T-cell (primary cell): ENCODE measurements at regions not wholly inside any gene's neighbourhood (a gene's known extent, or its start where the extent isn't known, plus 50 kb on each side); places are given as distances from the start of the nearest gene placed in this dataset.

ENCODE experiments used
- ATAC-seq, 4 experiments: fragments of 200-7000 bp in 3 of 4; fragments of 150-1000 bp in 1 of 4; cut with Tn5 transposase; replicated peaks in 1 of 4; 1 replicate in 3 of 4; 2 replicates in 1 of 4; pipeline ENCODE4 v1.10.0; 2021; ENCODE audit warnings: moderate library complexity in 3 of 4, mild to moderate bottlenecking in 2 of 4, moderate number of reproducible peaks in 1 of 4
- CTCF ChIA-PET, 2 donors: fragments of 300-600 bp; sonication (Branson Sonifier 250); formaldehyde crosslinking; loops; one replicate each; lab custom pipeline; 2022; ENCODE audit warnings: antibody characterized with exemption in 2 of 2; lab: Charles Lee
- POLR2A ChIA-PET, 2 donors: fragments of 300-600 bp; sonication (Branson Sonifier 250); formaldehyde crosslinking; loops; one replicate each; lab custom pipeline; 2022; ENCODE audit warnings: antibody characterized with exemption in 2 of 2; lab: Charles Lee
- DNase-seq, 35 experiments: peaks; one replicate each; pipeline versions ENCODE4 v3.0.0 to v3.0.0-alpha.2; 2013 to 2023
- H3K27ac ChIP-seq: one replicate; pipeline ENCODE4 v1.5.1; 2013; ENCODE audit warnings: low read length
- H3K27me3 ChIP-seq, 2 experiments: replicated peaks in 1 of 2; 1 replicate in 1 of 2; 2 replicates in 1 of 2; pipeline versions ENCODE4 v1.6.1 to v1.7.0; 2013; ENCODE audit warnings: low read length in 1 of 2, mixed read lengths in 1 of 2; ENCODE audit not compliant: control insufficient read depth in 2 of 2, insufficient read depth in 2 of 2; ENCODE audit errors: extremely low read depth in 1 of 2
- H3K36me3 ChIP-seq, 2 donors: 1 replicate in 1 of 2; 2 replicates in 1 of 2; pipeline versions ENCODE4 v1.6.1 to v1.7.0; 2013; ENCODE audit warnings: low read length in 1 of 2; ENCODE audit not compliant: control insufficient read depth in 2 of 2, insufficient read depth in 1 of 2; ENCODE audit errors: extremely low read depth in 1 of 2
- H3K4me1 ChIP-seq, 2 experiments: 1 replicate in 1 of 2; 2 replicates in 1 of 2; pipeline versions ENCODE4 v1.6.1 to v1.7.0; 2013; ENCODE audit warnings: low read length in 2 of 2, mixed read lengths in 1 of 2; ENCODE audit not compliant: insufficient read depth in 2 of 2, control insufficient read depth in 1 of 2; ENCODE audit errors: extremely low read depth in 1 of 2
- H3K4me3 ChIP-seq, 2 donors: 1 replicate in 1 of 2; 2 replicates in 1 of 2; pipeline versions ENCODE4 v1.5.1 to v1.7.0; 2013; ENCODE audit warnings: mild to moderate bottlenecking in 2 of 2, low read length in 1 of 2, moderate library complexity in 1 of 2; ENCODE audit not compliant: control insufficient read depth in 1 of 2; ENCODE audit errors: extremely low read depth in 1 of 2
- H3K9me3 ChIP-seq: 2 replicates; pipeline ENCODE4 v1.7.0; 2013
- H3K27ac Mint-ChIP-seq, 2 donors: one replicate each; pipeline ENCODE4 v1.8.0; 2020 to 2021; ENCODE audit warnings: mild to moderate bottlenecking in 2 of 2, mixed read lengths in 2 of 2
- H3K27me3 Mint-ChIP-seq, 2 donors: one replicate each; pipeline ENCODE4 v1.8.0; 2021 to 2022; ENCODE audit warnings: mixed read lengths in 2 of 2
- H3K36me3 Mint-ChIP-seq: one replicate; pipeline ENCODE4 v1.8.0; 2021; ENCODE audit warnings: mixed read lengths
- H3K4me1 Mint-ChIP-seq, 3 donors: one replicate each; pipeline ENCODE4 v1.8.0; 2020 to 2022; ENCODE audit warnings: mixed read lengths in 3 of 3, mild to moderate bottlenecking in 1 of 3
- H3K4me3 Mint-ChIP-seq, 3 donors: one replicate each; pipeline ENCODE4 v1.8.0; 2020 to 2022; ENCODE audit warnings: mild to moderate bottlenecking in 3 of 3, mixed read lengths in 3 of 3, moderate library complexity in 3 of 3
- H3K9me3 Mint-ChIP-seq, 3 donors: one replicate each; pipeline ENCODE4 v1.8.0; 2020 to 2022; ENCODE audit warnings: mixed read lengths in 3 of 3
- WGBS: methylation state at CpG from one replicate; pipeline ENCODE4 v1.1.5; 2013; ENCODE audit warnings: missing lambda C conversion rate; ENCODE audit not compliant: insufficient coverage; 5-methylcytosine and 5-hydroxymethylcytosine counted together

GRCh38 chr4:10737337-10737736, 52.8 kb upstream of the CLNK start:
- H3K27me3 Mint-ChIP-seq: no peaks in the 10 kb centered on the region
- no peaks in the 10 kb centered on the region for H3K9me3 ChIP-seq
- ChIA-PET CTCF (no interaction called here), POLR2A (no interaction called here)
- H3K9me3 Mint-ChIP-seq: no peaks in the 10 kb centered on the region
- H3K27me3 ChIP-seq: peaks cover 0 to 2% of the 10 kb centered on the region in 2 experiments
- H3K4me3 Mint-ChIP-seq: no peak overlapping the region
- peaks cover 0 to 3% of the 10 kb centered on the region in 2 experiments for H3K4me1 ChIP-seq
- WGBS: 100% methylated on average over 2 of the region's 6 CpGs
- ATAC-seq (no peak), DNase-seq (no peak)
- H3K4me1 Mint-ChIP-seq: peaks cover 5 to 15% (median 7%) of the 10 kb centered on the region in 3 donors
- H3K4me3 ChIP-seq: no peak overlapping the region
- no peak overlapping the region for H3K27ac Mint-ChIP-seq
- H3K27ac ChIP-seq: no peak overlapping the region
- no peaks in the 10 kb centered on the region for H3K36me3 ChIP-seq
- no peaks in the 10 kb centered on the region for H3K36me3 Mint-ChIP-seq

- WGBS: 50% methylated on average over 1 of the region's 2 CpGs
- no peaks in the 10 kb centered on the region for H3K27me3 Mint-ChIP-seq
- H3K4me1 ChIP-seq: peaks cover 0 to 3% of the 10 kb centered on the region in 2 experiments
- H3K9me3 ChIP-seq: no peaks in the 10 kb centered on the region
- peaks cover 0 to 2% of the 10 kb centered on the region in 2 experiments for H3K27me3 ChIP-seq
- no peak overlapping the region for H3K27ac Mint-ChIP-seq
- H3K36me3 Mint-ChIP-seq: no peaks in the 10 kb centered on the region
- POLR2A ChIA-PET: no interaction called here
- H3K4me3 Mint-ChIP-seq: no peak overlapping the region
- no peak for DNase-seq
- no peaks in the 10 kb centered on the region for H3K9me3 Mint-ChIP-seq
- H3K27ac ChIP-seq: no peak overlapping the region
- CTCF ChIA-PET: no interaction called here
- H3K4me3 ChIP-seq: no peak overlapping the region
- ATAC-seq: no peak
- peaks cover 8 to 19% (median 10%) of the 10 kb centered on the region in 3 donors for H3K4me1 Mint-ChIP-seq
- no peaks in the 10 kb centered on the region for H3K36me3 ChIP-seq
These were observed 52.3 kb upstream of the CLNK start for GRCh38 chr4:10736895-10737294.

GRCh38 chr4:10736266-10736665, 51.7 kb upstream of the CLNK start:
- H3K36me3 Mint-ChIP-seq: no peaks in the 10 kb centered on the region
- peaks cover 0 to 2% of the 10 kb centered on the region in 2 experiments for H3K27me3 ChIP-seq
- WGBS: 83% methylated on average over 3 of the region's 3 CpGs
- no peak overlapping the region for H3K27ac ChIP-seq
- H3K27ac Mint-ChIP-seq: no peak overlapping the region
- peaks cover 0 to 3% of the 10 kb centered on the region in 2 experiments for H3K4me1 ChIP-seq
- no peaks in the 10 kb centered on the region for H3K9me3 Mint-ChIP-seq
- ChIA-PET POLR2A (no interaction called here), CTCF (no interaction called here)
- peaks cover 8 to 24% (median 10%) of the 10 kb centered on the region in 3 donors for H3K4me1 Mint-ChIP-seq
- ATAC-seq: no peak
- no peak overlapping the region for H3K4me3 ChIP-seq
- H3K27me3 Mint-ChIP-seq: peaks cover 0 to 5% of the 10 kb centered on the region in 2 donors
- no peak for DNase-seq
- H3K9me3 ChIP-seq: no peaks in the 10 kb centered on the region
- no peak overlapping the region for H3K4me3 Mint-ChIP-seq
- H3K36me3 ChIP-seq: no peaks in the 10 kb centered on the region

GRCh38 chr4:10734697-10735096, 50.1 kb upstream of the CLNK start:
- ChIA-PET POLR2A (no interaction called here), CTCF (no interaction called here)
- Histone ChIP-seq H3K36me3 (no peaks in the 10 kb centered on the region), H3K4me3 (no peak overlapping the region), H3K27ac (no peak overlapping the region), H3K9me3 (no peaks in the 10 kb centered on the region), H3K4me1 (peaks cover 0 to 3% of the 10 kb centered on the region in 2 experiments), H3K27me3 (peaks cover 0 to 2% of the 10 kb centered on the region in 2 experiments)
- WGBS: no CpG with 5 or more reads among the region's 5 CpGs
- H3K4me3 Mint-ChIP-seq: no peak overlapping the region
- ATAC-seq: no peak
- DNase-seq: no peak
- H3K9me3 Mint-ChIP-seq: no peaks in the 10 kb centered on the region
- no peak overlapping the region for H3K27ac Mint-ChIP-seq
- peaks cover 8 to 26% (median 10%) of the 10 kb centered on the region in 3 donors for H3K4me1 Mint-ChIP-seq
- H3K27me3 Mint-ChIP-seq: peaks cover 0 to 6% of the 10 kb centered on the region in 2 donors
- H3K36me3 Mint-ChIP-seq: no peaks in the 10 kb centered on the region
